GM20000 (cell line): ENCODE measurements at regions not wholly inside any gene's neighbourhood (a gene's known extent, or its start where the extent isn't known, plus 50 kb on each side); places are given as distances from the start of the nearest gene placed in this dataset.
"Not testable (repeated sequence)": the region's sequence is repeated elsewhere in the genome, so short reads cannot be mapped to it uniquely, and the experiment has no call there.

Experiments used
- DNase-seq: peaks from one replicate; pipeline ENCODE4 v3.0.0; 2012; ENCODE audit warnings: low spot score
- TF ChIP-seq, protein P1 (sequence below): IDR thresholded peaks from 2 replicates; pipeline ENCODE4 v1.5.1; 2012; ENCODE audit warnings: mild to moderate bottlenecking, control low read depth; ENCODE audit errors: extremely low read depth, missing control alignments

DNA sequence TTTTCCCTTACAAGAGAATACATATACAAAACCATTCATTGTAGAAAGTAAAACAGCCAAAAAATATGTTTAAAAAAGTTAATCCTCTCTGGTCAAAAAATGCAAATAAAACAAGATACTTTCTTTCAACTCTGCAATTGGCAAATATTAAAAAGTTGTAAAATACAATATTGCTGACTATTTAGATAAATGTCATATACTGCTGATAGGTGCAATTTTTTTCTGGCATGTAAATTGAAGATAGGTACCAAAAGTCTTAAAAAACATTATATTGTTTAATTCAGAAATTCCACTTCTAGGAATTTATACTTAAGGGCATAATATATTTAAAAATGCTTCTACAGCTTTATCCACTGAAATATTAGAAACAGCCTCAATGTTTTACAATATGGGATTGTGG, 66.4 kb upstream of the TLL1 start:
- TF ChIP-seq, protein P1, sequence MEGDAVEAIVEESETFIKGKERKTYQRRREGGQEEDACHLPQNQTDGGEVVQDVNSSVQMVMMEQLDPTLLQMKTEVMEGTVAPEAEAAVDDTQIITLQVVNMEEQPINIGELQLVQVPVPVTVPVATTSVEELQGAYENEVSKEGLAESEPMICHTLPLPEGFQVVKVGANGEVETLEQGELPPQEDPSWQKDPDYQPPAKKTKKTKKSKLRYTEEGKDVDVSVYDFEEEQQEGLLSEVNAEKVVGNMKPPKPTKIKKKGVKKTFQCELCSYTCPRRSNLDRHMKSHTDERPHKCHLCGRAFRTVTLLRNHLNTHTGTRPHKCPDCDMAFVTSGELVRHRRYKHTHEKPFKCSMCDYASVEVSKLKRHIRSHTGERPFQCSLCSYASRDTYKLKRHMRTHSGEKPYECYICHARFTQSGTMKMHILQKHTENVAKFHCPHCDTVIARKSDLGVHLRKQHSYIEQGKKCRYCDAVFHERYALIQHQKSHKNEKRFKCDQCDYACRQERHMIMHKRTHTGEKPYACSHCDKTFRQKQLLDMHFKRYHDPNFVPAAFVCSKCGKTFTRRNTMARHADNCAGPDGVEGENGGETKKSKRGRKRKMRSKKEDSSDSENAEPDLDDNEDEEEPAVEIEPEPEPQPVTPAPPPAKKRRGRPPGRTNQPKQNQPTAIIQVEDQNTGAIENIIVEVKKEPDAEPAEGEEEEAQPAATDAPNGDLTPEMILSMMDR = no peak
- DNase-seq = no peak

DNA sequence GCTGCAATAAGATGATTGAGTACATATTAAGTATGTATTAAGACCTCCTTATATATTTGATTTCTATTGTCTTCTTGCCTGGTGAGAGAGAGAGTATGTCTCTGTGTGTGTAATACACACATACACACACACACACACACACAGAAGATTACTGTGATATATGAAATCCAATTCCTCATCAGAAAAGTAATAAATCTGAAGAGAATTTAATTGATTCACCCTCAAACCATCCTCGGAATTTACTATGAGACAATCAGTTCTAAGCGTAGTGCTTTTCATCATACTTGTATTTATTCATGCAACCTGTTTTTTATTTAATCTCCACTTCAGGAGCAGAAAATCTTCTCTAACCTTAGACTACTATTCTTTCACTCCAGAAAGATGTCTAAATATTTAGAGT, 62.3 kb upstream of the TLL1 start:
- TF ChIP-seq, protein P1 = no peak
- no peak for DNase-seq

DNA sequence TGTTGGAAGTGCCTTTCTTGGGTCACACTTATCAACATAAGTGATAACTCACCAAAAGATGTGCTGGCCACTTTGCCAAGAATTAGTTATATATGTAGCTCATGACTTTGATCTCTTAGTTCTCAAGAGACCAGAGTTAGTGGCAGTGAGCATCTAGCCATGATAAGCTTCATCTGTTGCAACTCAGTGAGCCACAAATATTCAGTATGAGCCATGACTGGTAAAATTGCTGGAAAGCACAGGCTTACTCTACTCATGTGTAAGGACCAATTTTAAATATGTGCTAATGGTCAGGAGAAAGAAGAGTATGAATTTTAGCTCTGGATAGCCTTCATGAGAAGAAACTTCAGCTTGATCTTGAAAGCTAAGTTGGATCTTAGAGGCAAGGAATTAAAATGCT, 59.4 kb upstream of the TLL1 start:
- TF ChIP-seq, protein P1 = no peak
- DNase-seq = no peak

DNA sequence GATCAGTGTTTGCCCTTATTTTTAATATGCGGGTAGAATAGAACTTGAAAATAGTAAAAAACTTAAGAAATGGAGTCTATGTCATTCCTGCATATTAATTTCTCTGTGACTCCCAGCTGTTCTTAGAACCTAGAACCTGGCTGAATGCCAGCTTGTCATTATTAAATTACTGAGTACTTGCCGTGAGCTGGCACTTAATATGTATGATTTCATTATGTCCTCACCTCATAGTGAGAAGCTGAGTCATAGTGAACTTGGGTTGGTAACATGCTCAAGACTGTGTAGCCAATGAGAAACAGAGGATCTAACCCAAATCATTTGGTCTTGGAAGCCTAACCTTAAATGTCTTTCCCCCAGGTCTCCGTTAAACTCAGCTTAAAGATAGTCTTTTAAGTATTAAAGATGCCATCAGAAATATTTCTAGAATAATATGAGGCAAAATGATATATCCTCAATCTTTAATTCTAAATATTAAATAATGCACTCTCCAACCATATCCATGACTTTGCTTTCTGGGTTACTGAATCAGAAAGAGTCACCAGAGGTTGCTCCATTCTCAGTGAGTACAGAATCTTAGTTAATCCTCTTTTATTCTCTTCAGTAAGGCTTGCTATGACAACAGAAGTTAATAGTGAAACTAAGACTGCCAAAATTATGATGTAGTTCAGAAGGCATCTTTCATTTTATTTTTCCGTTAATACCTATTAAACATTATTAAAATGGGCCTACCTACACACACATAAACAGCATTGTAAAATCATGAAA, 58.6 kb upstream of the TLL1 start:
- TF ChIP-seq, protein P1 = no peak
- DNase-seq = no peak

DNA sequence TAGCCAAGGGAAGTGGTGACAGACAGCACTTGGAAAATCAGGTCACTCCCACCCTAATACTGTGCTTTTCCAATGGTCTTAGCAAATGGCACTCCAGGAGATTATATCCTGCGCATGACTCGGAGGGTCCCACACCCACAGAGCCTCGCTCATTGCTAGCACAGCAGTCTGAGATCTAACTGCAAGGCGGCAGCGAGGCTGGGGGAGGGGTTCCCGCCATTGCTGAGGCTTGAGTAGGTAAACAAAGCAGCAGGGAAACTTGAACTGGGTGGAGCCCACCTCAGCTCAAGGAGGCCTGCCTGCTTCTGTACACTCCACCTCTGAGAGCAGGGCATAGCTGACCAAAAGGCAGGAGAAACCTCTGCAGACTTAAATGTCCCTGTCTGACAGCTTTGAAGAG, 53.9 kb upstream of the TLL1 start:
- DNase-seq = not testable (repeated sequence)
